SU-DHL-6 (cell line): ENCODE measurements at regions not wholly inside any gene's neighbourhood (a gene's known extent, or its start where the extent isn't known, plus 50 kb on each side); places are given as distances from the start of the nearest gene placed in this dataset.

Experiments
- H2AFZ ChIP-seq: fragments of 200-600 bp; sonication (generic); 2 replicates; pipeline ENCODE4 v1.6.1; 2014; ENCODE audit warnings: low read depth, mild to moderate bottlenecking, moderate library complexity, mixed read lengths, antibody characterized with exemption, low read length; ENCODE audit not compliant: severe bottlenecking
- H3F3A ChIP-seq: fragments of 200-600 bp; shearing (Covaris generic); 2 replicates; pipeline ENCODE4 v1.6.0; 2016; ENCODE audit warnings: antibody characterized with exemption, mild to moderate bottlenecking; ENCODE audit not compliant: insufficient read depth
- H3K27ac ChIP-seq: fragments of 200-600 bp; sonication (generic); 2 replicates; pipeline ENCODE4 v1.5.1; 2016; ENCODE audit warnings: low read depth, mild to moderate bottlenecking, low read length, moderate library complexity, mixed read lengths
- H3K27me3 ChIP-seq: fragments of 200-600 bp; sonication (generic), shearing (Covaris generic); 2 replicates; pipeline ENCODE4 v1.6.0; 2014; ENCODE audit warnings: mild to moderate bottlenecking, low read length
- H3K36me3 ChIP-seq: fragments of 200-600 bp; sonication (generic); 2 replicates; pipeline ENCODE4 v1.6.1; 2014; ENCODE audit warnings: mild to moderate bottlenecking, low read length, mixed read lengths
- H3K4me2 ChIP-seq: fragments of 300-600, 200-600 bp; shearing (Covaris generic), sonication (generic); 2 replicates; pipeline ENCODE4 v1.6.0; 2014; ENCODE audit warnings: low read length, low read depth, mild to moderate bottlenecking; ENCODE audit not compliant: poor library complexity, severe bottlenecking
- H3K4me3 ChIP-seq: fragments of 200-600 bp; sonication (generic); 2 replicates; pipeline ENCODE4 v1.5.1; 2014; ENCODE audit warnings: antibody characterized with exemption, low read length, mild to moderate bottlenecking, mixed read lengths; ENCODE audit not compliant: insufficient read depth, poor library complexity, severe bottlenecking
- H3K79me2 ChIP-seq: fragments of 200-600 bp; sonication (generic); 2 replicates; pipeline ENCODE4 v1.6.1; 2014; ENCODE audit warnings: mild to moderate bottlenecking, low read length, moderate library complexity; ENCODE audit not compliant: insufficient read depth
- H3K9ac ChIP-seq: fragments of 200-600 bp; sonication (generic); 2 replicates; pipeline ENCODE4 v1.7.0; 2014; ENCODE audit warnings: mild to moderate bottlenecking, low read length
- H3K9me2 ChIP-seq: fragments of 200-600 bp; sonication (generic); replicated peaks from 2 replicates; pipeline ENCODE4 v1.6.1; 2014; ENCODE audit warnings: low read length; ENCODE audit not compliant: insufficient read depth
- H3K9me3 ChIP-seq: fragments of 200-600 bp; sonication (generic); 2 replicates; pipeline ENCODE4 v1.6.1; 2014; ENCODE audit warnings: low read length, mixed read lengths; ENCODE audit not compliant: insufficient read depth
- H4K20me1 ChIP-seq: fragments of 200-600 bp; sonication (generic); 2 replicates; pipeline ENCODE4 v1.6.1; 2014; ENCODE audit warnings: low read depth, mild to moderate bottlenecking, antibody characterized with exemption, low read length, moderate library complexity, mixed read lengths
- EZH2phosphoT487 ChIP-seq: fragments of 200-600 bp; sonication (generic), shearing (Covaris generic); conservative IDR thresholded peaks from 2 replicates; pipeline ENCODE4 v1.6.1; 2018; ENCODE audit warnings: mild to moderate bottlenecking, antibody characterized with exemption, low read length, moderate library complexity, mixed read lengths
- TF ChIP-seq, protein P1 (sequence below): fragments of 200-600 bp; sonication (generic); IDR thresholded peaks from one replicate; pipeline ENCODE4 v1.5.1; 2017; ENCODE audit warnings: antibody characterized with exemption, mild to moderate bottlenecking, low read length, moderate library complexity; ENCODE audit not compliant: insufficient read depth, poor library complexity, severe bottlenecking

- Histone ChIP-seq H3K4me2 (no peak overlapping the region), H3K79me2 (no peaks in the 10 kb centered on the region), H3K4me3 (no peak overlapping the region), H3K9me2 (no peaks in the 10 kb centered on the region), H3K27me3 (no peaks in the 10 kb centered on the region), H3K9me3 (no peaks in the 10 kb centered on the region), H3K27ac (no peak overlapping the region), H4K20me1 (no peaks in the 10 kb centered on the region), H3F3A (no peaks in the 10 kb centered on the region), H3K36me3 (no peaks in the 10 kb centered on the region), H2AFZ (no peak overlapping the region), H3K9ac (no peak overlapping the region)
- TF ChIP-seq EZH2phosphoT487: no peak
- TF ChIP-seq, protein P1, sequence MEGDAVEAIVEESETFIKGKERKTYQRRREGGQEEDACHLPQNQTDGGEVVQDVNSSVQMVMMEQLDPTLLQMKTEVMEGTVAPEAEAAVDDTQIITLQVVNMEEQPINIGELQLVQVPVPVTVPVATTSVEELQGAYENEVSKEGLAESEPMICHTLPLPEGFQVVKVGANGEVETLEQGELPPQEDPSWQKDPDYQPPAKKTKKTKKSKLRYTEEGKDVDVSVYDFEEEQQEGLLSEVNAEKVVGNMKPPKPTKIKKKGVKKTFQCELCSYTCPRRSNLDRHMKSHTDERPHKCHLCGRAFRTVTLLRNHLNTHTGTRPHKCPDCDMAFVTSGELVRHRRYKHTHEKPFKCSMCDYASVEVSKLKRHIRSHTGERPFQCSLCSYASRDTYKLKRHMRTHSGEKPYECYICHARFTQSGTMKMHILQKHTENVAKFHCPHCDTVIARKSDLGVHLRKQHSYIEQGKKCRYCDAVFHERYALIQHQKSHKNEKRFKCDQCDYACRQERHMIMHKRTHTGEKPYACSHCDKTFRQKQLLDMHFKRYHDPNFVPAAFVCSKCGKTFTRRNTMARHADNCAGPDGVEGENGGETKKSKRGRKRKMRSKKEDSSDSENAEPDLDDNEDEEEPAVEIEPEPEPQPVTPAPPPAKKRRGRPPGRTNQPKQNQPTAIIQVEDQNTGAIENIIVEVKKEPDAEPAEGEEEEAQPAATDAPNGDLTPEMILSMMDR: no peak
These were observed 1462.9 kb upstream of the RAG2 start for GRCh38 chr11:38060920-38061319.

- Histone ChIP-seq H3K9me3 (no peaks in the 10 kb centered on the region), H3K4me2 (no peak overlapping the region), H3K9ac (no peak overlapping the region), H3K4me3 (no peak overlapping the region), H3K36me3 (no peaks in the 10 kb centered on the region), H4K20me1 (no peaks in the 10 kb centered on the region), H3K9me2 (no peaks in the 10 kb centered on the region), H2AFZ (no peak overlapping the region), H3K79me2 (no peaks in the 10 kb centered on the region), H3K27ac (no peak overlapping the region), H3K27me3 (no peaks in the 10 kb centered on the region), H3F3A (no peaks in the 10 kb centered on the region)
- TF ChIP-seq, protein P1: no peak
- TF ChIP-seq EZH2phosphoT487: no peak
These were observed 1462.1 kb upstream of the RAG2 start for GRCh38 chr11:38060136-38060535.

DNA sequence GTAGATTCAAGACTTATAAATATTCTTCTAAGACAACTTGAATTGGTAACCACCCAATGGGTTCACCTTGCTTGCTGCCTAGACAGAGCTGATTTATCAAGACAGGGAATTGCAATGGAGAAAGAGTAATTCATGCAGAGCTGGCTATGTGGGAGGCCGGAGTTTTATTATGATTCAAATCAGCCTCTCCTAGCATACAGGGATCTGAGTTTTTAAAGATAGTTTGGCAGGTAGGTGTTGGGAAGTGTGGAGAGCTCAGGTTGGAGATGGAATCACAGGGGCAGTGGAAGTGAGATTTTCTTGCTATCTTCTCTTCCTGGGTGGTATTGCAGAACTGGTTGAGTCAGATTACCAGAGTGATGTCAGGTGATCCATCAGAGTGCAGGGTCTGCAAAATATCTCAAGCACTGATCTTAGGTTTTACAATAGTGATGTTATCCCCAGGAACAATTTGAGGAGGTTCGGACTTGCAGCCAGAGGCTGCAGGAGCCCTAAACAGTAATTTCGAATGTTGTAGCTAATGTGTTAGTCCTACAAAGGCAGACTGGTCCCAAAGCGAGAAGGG, 1448.6 kb upstream of the RAG2 start:
- TF ChIP-seq, protein P1: no peak
- no peak for TF ChIP-seq EZH2phosphoT487
- no peaks in the 10 kb centered on the region for H4K20me1 ChIP-seq

More for the DNA sequence above, 1448.6 kb upstream of the RAG2 start:
- Histone ChIP-seq H3K9me3 (no peaks in the 10 kb centered on the region), H3K9ac (no peak overlapping the region), H3K4me2 (no peak overlapping the region), H3F3A (no peaks in the 10 kb centered on the region), H3K79me2 (no peaks in the 10 kb centered on the region), H3K36me3 (no peaks in the 10 kb centered on the region), H3K27ac (no peak overlapping the region), H2AFZ (no peak overlapping the region), H3K4me3 (no peak overlapping the region), H3K27me3 (no peaks in the 10 kb centered on the region), H3K9me2 (no peaks in the 10 kb centered on the region)
